Panc1 (cell line): ENCODE measurements at regions not wholly inside any gene's neighbourhood (a gene's known extent, or its start where the extent isn't known, plus 50 kb on each side); places are given as distances from the start of the nearest gene placed in this dataset.
"Not testable (repeated sequence)": the region's sequence is repeated elsewhere in the genome, so short reads cannot be mapped to it uniquely, and the experiment has no call there.

Experiments used
- ATAC-seq: fragments of 200-7000 bp; cut with Tn5 transposase; 2 replicates; pipeline ENCODE4 v1.9.1; 2020; ENCODE audit warnings: mild to moderate bottlenecking, moderate library complexity
- BruUV-seq: library from RNA; stranded (reverse); fragments of 400-500 nt; replicated peaks from 2 replicates; lab custom pipeline; 2021; lab: Mats Ljungman, UMichigan
- CTCF ChIA-PET: fragments of 300-600 bp; sonication (Branson Sonifier 250); formaldehyde crosslinking; loops from one replicate; lab custom pipeline; 2022; ENCODE audit warnings: antibody characterized with exemption; lab: Charles Lee
- POLR2A ChIA-PET: fragments of 300-600 bp; sonication (Branson Sonifier 250); formaldehyde crosslinking; loops from one replicate; lab custom pipeline; 2022; ENCODE audit warnings: antibody characterized with exemption; lab: Charles Lee
- DNase-seq: peaks from one replicate; pipeline ENCODE4 v3.0.0-alpha.2; 2010; ENCODE audit warnings: low read depth, low spot score
- H3K27ac ChIP-seq: 2 replicates; pipeline ENCODE4 v1.5.1; 2011; ENCODE audit warnings: mild to moderate bottlenecking, low read length, inconsistent platforms
- H3K27me3 ChIP-seq: fragments of 200-500 bp; sonication (Bioruptor generic); 2 replicates; pipeline ENCODE4 v1.6.0; 2014; ENCODE audit warnings: low read length, inconsistent platforms; ENCODE audit not compliant: control insufficient read depth, insufficient read depth
- H3K36me3 ChIP-seq: fragments of 200-500 bp; sonication (Bioruptor generic); 2 replicates; pipeline ENCODE4 v1.5.1; 2014; ENCODE audit warnings: inconsistent platforms, mild to moderate bottlenecking, low read length, moderate library complexity; ENCODE audit not compliant: control insufficient read depth, insufficient read depth
- H3K4me1 ChIP-seq: 2 replicates; pipeline ENCODE4 v1.5.1; 2011; ENCODE audit warnings: inconsistent platforms, mild to moderate bottlenecking, low read length, moderate library complexity; ENCODE audit not compliant: control insufficient read depth, insufficient read depth
- H3K4me3 ChIP-seq, 2 experiments: 2 replicates each; pipeline ENCODE4 v1.5.1; 2011 to 2012; ENCODE audit warnings: low read depth in 2 of 2, low read length in 2 of 2, mild to moderate bottlenecking in 2 of 2, inconsistent platforms in 1 of 2, moderate library complexity in 1 of 2
- H3K9me3 ChIP-seq: fragments of 200-500 bp; sonication (Bioruptor generic); 2 replicates; pipeline ENCODE4 v1.5.1; 2014; ENCODE audit warnings: low read depth, mild to moderate bottlenecking, inconsistent platforms, low read length, moderate library complexity; ENCODE audit not compliant: control insufficient read depth, insufficient read depth
- POLR2AphosphoS5 ChIP-seq: IDR thresholded peaks from 2 replicates; pipeline ENCODE4 v1.6.1; 2012; ENCODE audit warnings: mild to moderate bottlenecking, low read depth, low read length, moderate library complexity
- SIN3A ChIP-seq: IDR thresholded peaks from 2 replicates; pipeline ENCODE4 v1.6.1; 2012; ENCODE audit warnings: low read depth, mild to moderate bottlenecking, low read length, moderate library complexity, borderline replicate concordance; ENCODE audit not compliant: insufficient read depth
- TCF7L2 ChIP-seq: IDR thresholded peaks from 2 replicates; pipeline ENCODE4 v1.6.1; 2011; ENCODE audit warnings: mild to moderate bottlenecking, low read depth, low read length, inconsistent platforms
- in situ Hi-C: cut with HindIII; loops from 2 replicates; pipeline ENCODE4 v1.10.0; 2016; ENCODE audit warnings: low sequenced_read_pairs, low pct_unique_long_range_greater_than_20kb
- intact Hi-C: fragments of 100-400 bp; cut with micrococcal nuclease; formaldehyde crosslinking; loops from one replicate; pipeline ENCODE4 v1.10.0; 2022; ENCODE audit not compliant: unreplicated experiment
- TF ChIP-seq, protein P1 (sequence below), 2 experiments: IDR thresholded peaks; 2 replicates each; pipeline ENCODE4 v1.6.1; 2011 to 2012; ENCODE audit warnings: low read depth in 2 of 2, control low read depth in 1 of 2, low read length in 1 of 2, mild to moderate bottlenecking in 1 of 2, moderate library complexity in 1 of 2; ENCODE audit not compliant: insufficient read depth in 1 of 2
- TF ChIP-seq, protein P2 (sequence below): fragments of 450-650 bp; IDR thresholded peaks from 2 replicates; pipeline ENCODE4 v1.5.1; 2017; ENCODE audit warnings: mild to moderate bottlenecking

GRCh38 chr7:24449416-24449815 lies 123.8 kb upstream of the PALS2 start:
- H3K27me3 ChIP-seq, POLR2A ChIA-PET, intact Hi-C loops, H3K27ac ChIP-seq, ATAC-seq, H3K36me3 ChIP-seq, H3K9me3 ChIP-seq, H3K4me3 ChIP-seq, in situ Hi-C loops, CTCF ChIA-PET, H3K4me1 ChIP-seq, DNase-seq, BruUV-seq: not testable (repeated sequence)

DNA sequence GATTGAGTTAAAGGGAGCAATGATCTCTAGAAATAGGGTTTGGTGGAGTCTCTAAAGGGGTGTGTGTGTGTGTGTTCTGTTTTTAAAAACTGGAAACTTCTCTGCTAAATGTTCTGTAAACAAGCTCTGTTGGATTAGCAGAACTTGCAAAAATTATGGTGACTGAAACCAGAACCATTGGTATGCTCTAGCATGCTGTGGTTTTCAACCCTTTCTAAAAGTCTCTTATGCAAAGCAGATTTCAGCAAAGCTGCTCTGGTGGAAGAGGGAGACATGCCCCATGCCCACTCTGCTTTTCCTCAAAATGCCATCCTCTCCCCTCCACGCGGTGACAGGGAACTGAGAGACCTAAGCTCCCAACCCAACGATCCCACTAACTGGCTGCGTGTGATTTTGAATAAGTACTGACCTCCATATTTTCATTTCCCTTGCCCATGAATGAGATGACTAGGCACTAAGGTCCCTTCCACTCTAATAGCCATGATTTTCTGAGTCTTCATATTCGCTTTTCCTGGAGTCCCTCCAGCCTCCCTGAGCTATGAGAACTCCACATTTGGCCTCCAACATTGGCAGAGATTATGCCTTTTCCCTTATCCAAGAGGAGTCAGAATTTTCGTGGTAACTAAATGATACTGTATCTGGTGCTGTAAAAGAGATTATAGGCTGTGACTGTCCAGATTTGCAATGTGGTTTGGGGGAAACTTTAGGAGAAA lies 117.3 kb upstream of the PALS2 start:
- H3K36me3 ChIP-seq, result no peaks in the 10 kb centered on the region
- no peak overlapping the region for H3K27ac ChIP-seq
- no peak for ATAC-seq
- H3K4me3 ChIP-seq, result no peak overlapping the region
- intact Hi-C loops (no loop called here), in situ Hi-C loops (no loop called here)
- no peak for TF ChIP-seq POLR2AphosphoS5
- no peak for TF ChIP-seq TCF7L2
- TF ChIP-seq, protein P1, sequence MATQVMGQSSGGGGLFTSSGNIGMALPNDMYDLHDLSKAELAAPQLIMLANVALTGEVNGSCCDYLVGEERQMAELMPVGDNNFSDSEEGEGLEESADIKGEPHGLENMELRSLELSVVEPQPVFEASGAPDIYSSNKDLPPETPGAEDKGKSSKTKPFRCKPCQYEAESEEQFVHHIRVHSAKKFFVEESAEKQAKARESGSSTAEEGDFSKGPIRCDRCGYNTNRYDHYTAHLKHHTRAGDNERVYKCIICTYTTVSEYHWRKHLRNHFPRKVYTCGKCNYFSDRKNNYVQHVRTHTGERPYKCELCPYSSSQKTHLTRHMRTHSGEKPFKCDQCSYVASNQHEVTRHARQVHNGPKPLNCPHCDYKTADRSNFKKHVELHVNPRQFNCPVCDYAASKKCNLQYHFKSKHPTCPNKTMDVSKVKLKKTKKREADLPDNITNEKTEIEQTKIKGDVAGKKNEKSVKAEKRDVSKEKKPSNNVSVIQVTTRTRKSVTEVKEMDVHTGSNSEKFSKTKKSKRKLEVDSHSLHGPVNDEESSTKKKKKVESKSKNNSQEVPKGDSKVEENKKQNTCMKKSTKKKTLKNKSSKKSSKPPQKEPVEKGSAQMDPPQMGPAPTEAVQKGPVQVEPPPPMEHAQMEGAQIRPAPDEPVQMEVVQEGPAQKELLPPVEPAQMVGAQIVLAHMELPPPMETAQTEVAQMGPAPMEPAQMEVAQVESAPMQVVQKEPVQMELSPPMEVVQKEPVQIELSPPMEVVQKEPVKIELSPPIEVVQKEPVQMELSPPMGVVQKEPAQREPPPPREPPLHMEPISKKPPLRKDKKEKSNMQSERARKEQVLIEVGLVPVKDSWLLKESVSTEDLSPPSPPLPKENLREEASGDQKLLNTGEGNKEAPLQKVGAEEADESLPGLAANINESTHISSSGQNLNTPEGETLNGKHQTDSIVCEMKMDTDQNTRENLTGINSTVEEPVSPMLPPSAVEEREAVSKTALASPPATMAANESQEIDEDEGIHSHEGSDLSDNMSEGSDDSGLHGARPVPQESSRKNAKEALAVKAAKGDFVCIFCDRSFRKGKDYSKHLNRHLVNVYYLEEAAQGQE (IDR thresholded peaks at IDR 0.05; ENCODE audit: insufficient read depth in 1 of 2, low read depth in 2 of 2, low read length in 1 of 2), result no peak
- no peak for TF ChIP-seq SIN3A
- TF ChIP-seq, protein P2, sequence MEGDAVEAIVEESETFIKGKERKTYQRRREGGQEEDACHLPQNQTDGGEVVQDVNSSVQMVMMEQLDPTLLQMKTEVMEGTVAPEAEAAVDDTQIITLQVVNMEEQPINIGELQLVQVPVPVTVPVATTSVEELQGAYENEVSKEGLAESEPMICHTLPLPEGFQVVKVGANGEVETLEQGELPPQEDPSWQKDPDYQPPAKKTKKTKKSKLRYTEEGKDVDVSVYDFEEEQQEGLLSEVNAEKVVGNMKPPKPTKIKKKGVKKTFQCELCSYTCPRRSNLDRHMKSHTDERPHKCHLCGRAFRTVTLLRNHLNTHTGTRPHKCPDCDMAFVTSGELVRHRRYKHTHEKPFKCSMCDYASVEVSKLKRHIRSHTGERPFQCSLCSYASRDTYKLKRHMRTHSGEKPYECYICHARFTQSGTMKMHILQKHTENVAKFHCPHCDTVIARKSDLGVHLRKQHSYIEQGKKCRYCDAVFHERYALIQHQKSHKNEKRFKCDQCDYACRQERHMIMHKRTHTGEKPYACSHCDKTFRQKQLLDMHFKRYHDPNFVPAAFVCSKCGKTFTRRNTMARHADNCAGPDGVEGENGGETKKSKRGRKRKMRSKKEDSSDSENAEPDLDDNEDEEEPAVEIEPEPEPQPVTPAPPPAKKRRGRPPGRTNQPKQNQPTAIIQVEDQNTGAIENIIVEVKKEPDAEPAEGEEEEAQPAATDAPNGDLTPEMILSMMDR, result no peak
- no peaks in the 10 kb centered on the region for H3K9me3 ChIP-seq
- ChIA-PET POLR2A (no interaction called here), CTCF (interaction anchor here (0.7 kb wide), 1 partner anchor 19 kb away, joined by 3 read pairs; no protein-coding TSS in a partner anchor)
- no peak for DNase-seq
- no TSS peak for BruUV-seq
- H3K4me1 ChIP-seq, result no peaks in the 10 kb centered on the region
- H3K27me3 ChIP-seq, result peaks cover 8% of the 10 kb centered on the region; the same call in 1 of the 2 replicates

- no peak for ATAC-seq
- intact Hi-C loops (no loop called here), in situ Hi-C loops (no loop called here)
- Histone ChIP-seq H3K27ac (no peak overlapping the region), H3K36me3 (no peaks in the 10 kb centered on the region), H3K4me3 (no peak overlapping the region), H3K4me1 (no peaks in the 10 kb centered on the region), H3K9me3 (no peaks in the 10 kb centered on the region), H3K27me3 (peaks cover 9% of the 10 kb centered on the region)
- ChIA-PET POLR2A (no interaction called here), CTCF (no interaction called here)
- BruUV-seq, result no TSS peak
- no peak for DNase-seq
- TF ChIP-seq SIN3A (no peak), POLR2AphosphoS5 (no peak), TCF7L2 (no peak)
- TF ChIP-seq, protein P2, result no peak
- TF ChIP-seq, protein P1 (IDR thresholded peaks at IDR 0.05; ENCODE audit: insufficient read depth in 1 of 2, low read depth in 2 of 2, low read length in 1 of 2), result no peak
These were observed 116.6 kb upstream of the PALS2 start for GRCh38 chr7:24456526-24457218.
